PC-9 (cell line): ENCODE measurements at regions not wholly inside any gene's neighbourhood (a gene's known extent, or its start where the extent isn't known, plus 50 kb on each side); places are given as distances from the start of the nearest gene placed in this dataset.

Experiments
- EZH2 ChIP-seq: fragments of 200-600 bp; sonication (generic); IDR thresholded peaks from 2 replicates; pipeline ENCODE4 v1.8.0; 2017; ENCODE audit warnings: antibody characterized with exemption, low read depth
- TF ChIP-seq, protein P1 (sequence below): fragments of 200-600 bp; sonication (generic); conservative IDR thresholded peaks from 2 replicates; pipeline ENCODE4 v1.6.1; 2017; ENCODE audit warnings: mixed run types, antibody characterized with exemption, mild to moderate bottlenecking, moderate library complexity

DNA sequence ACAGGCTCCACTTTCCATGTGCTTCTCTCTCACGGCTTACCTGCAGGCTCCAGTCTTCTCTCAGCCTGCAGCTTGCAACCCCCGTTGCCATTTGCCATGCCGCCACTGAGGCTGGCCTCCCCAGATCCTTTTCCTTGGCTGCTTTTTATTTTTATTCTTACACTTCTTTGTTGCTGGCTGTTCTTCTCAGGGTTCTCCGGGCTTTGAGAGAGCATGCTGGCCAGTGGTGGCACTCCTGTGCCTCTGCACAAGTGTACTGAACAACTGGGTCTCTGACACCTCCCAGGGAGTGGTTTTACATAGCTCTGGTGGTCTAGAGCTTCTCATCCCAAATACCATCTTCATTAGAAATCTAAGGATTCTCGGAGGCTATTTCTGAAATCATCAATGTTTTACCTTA, 241.7 kb upstream of the MTNR1B start:
- no peak for TF ChIP-seq EZH2
- TF ChIP-seq, protein P1, sequence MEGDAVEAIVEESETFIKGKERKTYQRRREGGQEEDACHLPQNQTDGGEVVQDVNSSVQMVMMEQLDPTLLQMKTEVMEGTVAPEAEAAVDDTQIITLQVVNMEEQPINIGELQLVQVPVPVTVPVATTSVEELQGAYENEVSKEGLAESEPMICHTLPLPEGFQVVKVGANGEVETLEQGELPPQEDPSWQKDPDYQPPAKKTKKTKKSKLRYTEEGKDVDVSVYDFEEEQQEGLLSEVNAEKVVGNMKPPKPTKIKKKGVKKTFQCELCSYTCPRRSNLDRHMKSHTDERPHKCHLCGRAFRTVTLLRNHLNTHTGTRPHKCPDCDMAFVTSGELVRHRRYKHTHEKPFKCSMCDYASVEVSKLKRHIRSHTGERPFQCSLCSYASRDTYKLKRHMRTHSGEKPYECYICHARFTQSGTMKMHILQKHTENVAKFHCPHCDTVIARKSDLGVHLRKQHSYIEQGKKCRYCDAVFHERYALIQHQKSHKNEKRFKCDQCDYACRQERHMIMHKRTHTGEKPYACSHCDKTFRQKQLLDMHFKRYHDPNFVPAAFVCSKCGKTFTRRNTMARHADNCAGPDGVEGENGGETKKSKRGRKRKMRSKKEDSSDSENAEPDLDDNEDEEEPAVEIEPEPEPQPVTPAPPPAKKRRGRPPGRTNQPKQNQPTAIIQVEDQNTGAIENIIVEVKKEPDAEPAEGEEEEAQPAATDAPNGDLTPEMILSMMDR, result no peak
